ENCODE measurements at regions not wholly inside any gene's neighbourhood (a gene's known extent, or its start where the extent isn't known, plus 50 kb on each side); places are given as distances from the start of the nearest gene placed in this dataset.

DNA sequence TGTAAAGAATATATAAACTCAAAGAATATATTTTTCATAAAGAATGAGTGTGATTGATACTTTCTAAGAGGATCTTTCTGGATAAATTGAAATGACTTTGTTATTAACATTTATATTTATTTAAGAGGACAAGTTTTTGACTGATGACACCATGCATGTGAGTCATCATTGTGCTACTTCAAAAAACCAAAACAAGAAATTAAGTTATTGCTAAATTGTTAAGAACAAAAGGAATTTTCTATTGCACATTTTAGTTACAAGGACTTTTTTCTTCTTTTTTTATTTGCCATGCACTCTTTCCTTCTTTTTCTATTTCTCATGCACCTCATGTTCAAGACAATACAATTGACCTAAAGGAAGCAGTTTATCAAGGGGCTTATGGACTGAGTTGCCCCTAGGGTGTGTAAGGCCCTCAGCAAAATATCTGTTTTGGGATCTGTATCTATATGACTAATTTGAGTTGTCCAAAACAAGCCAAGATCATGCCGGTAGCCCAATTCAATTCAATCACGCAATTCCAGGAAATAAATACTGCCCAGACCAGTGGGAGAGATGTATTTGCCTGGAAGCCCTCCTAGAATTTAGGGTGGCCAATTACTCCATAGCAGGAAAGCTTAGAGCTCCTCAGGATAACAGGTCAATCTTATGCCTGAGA is 654.3 kb downstream of the METTL4 start:
- TF ChIP-seq CTCF (IDR thresholded peaks at IDR 0.05; ENCODE audit: low read depth, low read length), result no peak
- H3K4me3 ChIP-seq (ENCODE audit: low read depth, low read length), result no peak overlapping the region

DNA sequence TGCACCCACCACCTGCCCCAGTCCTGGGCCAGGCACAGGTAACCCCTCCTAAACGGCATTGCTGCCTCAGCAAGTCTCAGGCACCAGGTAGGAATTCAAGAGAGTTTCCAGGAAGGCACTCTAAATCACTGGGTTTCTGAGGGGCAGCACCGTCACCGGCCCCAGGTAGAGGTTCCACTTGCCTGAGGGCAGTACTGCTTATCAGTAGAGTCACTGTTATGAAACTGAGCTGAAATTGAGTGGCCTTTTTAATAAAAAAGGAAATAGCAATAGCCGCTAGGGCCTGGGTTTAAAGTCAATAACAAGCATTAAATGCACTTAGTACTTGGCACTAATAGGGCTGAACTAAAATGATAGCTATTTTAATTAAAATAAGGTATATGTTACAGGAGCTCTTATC is 653.7 kb downstream of the METTL4 start:
- no peak for TF ChIP-seq CTCF (IDR thresholded peaks at IDR 0.05; ENCODE audit: low read depth, low read length)
- H3K4me3 ChIP-seq (ENCODE audit: low read depth, low read length), result no peak overlapping the region

DNA sequence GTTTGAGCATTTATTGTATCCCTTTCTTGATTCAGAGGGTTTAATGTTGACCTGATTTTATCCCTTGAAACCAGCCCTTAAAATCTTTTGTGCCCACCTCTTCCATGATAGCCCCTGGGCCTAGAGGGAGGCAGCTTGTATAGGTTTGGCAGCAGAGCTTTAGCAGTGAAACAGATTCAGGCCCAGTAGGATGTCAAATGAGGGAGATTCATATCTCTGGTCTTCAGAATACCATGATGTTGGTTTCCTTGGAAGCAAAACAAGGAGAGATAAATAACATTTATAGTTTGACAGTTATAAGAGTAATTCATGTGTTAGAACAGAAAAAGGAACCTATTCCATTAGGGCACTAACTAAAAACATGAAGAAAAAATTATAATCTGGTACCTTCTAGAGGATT is 649.2 kb downstream of the METTL4 start:
- H3K4me3 ChIP-seq (ENCODE audit: low read depth, low read length), result no peak overlapping the region
- TF ChIP-seq CTCF (IDR thresholded peaks at IDR 0.05; ENCODE audit: low read depth, low read length), result no peak

DNA sequence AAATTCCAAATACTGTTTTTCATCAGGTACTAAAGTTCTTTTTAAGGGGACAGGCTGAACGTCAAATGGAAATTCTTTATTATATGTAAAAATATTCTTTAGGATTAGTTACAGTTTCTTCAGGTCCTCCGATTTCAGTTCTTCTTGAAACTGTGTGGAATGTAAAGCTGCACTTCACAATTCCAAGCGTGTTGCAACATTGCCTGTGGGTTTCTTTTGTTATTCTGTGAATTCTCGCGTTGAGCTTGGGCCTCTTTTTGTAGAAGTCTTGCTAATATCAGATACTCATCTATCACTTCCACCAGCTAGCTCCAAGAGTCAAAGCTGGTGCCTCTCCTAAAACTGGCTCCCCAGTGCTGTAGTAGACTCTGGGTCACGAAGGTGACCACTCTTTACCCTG is 642.6 kb downstream of the METTL4 start:
- H3K4me3 ChIP-seq (ENCODE audit: low read depth, low read length), result no peak overlapping the region
- no peak for TF ChIP-seq CTCF (IDR thresholded peaks at IDR 0.05; ENCODE audit: low read depth, low read length)

DNA sequence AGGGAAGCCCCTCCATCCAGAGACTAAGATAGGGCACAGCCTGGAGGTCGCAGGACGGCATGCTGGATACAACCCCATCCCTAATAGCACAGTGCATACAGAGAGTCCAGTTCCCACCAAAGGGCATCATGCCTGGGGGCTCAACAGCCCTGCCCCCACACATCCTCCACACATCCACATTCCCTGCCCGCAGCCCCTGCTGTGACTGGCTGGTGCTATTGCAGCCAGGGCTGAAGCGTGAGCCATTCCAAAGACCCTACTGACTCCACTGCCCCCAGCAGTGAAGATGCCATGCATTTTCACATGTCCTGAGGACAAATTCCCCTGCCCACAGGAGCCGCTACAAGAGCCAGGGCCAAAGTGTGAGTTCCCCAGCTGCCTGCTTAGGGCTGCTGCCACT is 641.6 kb downstream of the METTL4 start:
- H3K4me3 ChIP-seq (ENCODE audit: low read depth, low read length), result no peak overlapping the region
- TF ChIP-seq CTCF (IDR thresholded peaks at IDR 0.05; ENCODE audit: low read depth, low read length), result no peak

- TF ChIP-seq CTCF (IDR thresholded peaks at IDR 0.05; ENCODE audit: low read depth, low read length), result no peak
- no peak overlapping the region for H3K4me3 ChIP-seq (ENCODE audit: low read depth, low read length)
These were observed 640.7 kb downstream of the METTL4 start for GRCh38 chr18:1930291-1931270.

DNA sequence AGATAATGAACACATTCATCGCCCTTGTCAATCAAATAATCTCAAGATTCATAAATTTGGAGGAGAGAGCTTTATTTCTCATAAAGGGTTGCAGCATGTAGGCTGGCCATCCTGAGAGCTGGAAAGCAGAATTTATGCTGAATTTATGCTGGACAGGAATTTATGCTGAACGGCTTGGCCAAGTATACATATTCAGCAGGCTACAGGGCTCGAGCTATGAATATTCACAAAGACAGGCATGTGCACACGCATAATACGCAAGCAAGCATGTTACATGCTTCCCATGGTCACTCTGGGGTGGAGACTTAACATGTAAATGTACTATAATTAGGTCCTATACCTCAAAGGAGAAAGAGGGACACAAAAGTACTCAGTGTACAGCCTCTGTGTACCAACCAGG is 618.8 kb downstream of the METTL4 start:
- no peak for TF ChIP-seq CTCF (IDR thresholded peaks at IDR 0.05; ENCODE audit: low read depth, low read length)
- no peak overlapping the region for H3K4me3 ChIP-seq (ENCODE audit: low read depth, low read length)

All from WI38 (cell line).